SK-N-SH (cell line): ENCODE measurements at regions not wholly inside any gene's neighbourhood (a gene's known extent, or its start where the extent isn't known, plus 50 kb on each side); places are given as distances from the start of the nearest gene placed in this dataset.

ENCODE experiments used
- CTCF ChIA-PET: fragments of 300-600, 350-600 bp; formaldehyde crosslinking; extraction: SDS; loops from one replicate; lab custom pipeline; 2021; lab: Yijun Ruan, JAX
- POLR2A ChIA-PET: fragments of 350-600 bp; sonication (Branson Sonifier 250); formaldehyde crosslinking; extraction: SDS; loops from one replicate; lab custom pipeline; 2020; ENCODE audit warnings: antibody characterized with exemption, inconsistent platforms; lab: Yijun Ruan, JAX
- DNase-seq: peaks from one replicate; pipeline ENCODE4 v3.0.0; 2012
- H2AFZ ChIP-seq: fragments of 200-600 bp; sonication (generic); 2 replicates; pipeline ENCODE4 v1.8.1; 2016; ENCODE audit warnings: antibody characterized with exemption, mild to moderate bottlenecking, low read depth
- H3F3A ChIP-seq: fragments of 200-600 bp; sonication (generic); replicated peaks from 2 replicates; pipeline ENCODE3; 2016; ENCODE audit warnings: antibody characterized with exemption, mild to moderate bottlenecking; ENCODE audit not compliant: insufficient read depth
- H3K27ac ChIP-seq, 2 experiments: fragments of 200-500 bp in 1 of 2; fragments of 200-600 bp in 1 of 2; sonication (Bioruptor generic) in 1 of 2; sonication (generic), shearing (Covaris generic) in 1 of 2; 2 replicates each; pipeline versions ENCODE4 v1.5.1 to v1.6.1; 2014 to 2016; ENCODE audit warnings: low read depth in 2 of 2, inconsistent platforms in 1 of 2, low read length in 1 of 2, mild to moderate bottlenecking in 1 of 2, mixed read lengths in 1 of 2
- H3K27me3 ChIP-seq: fragments of 200-600 bp; sonication (generic), shearing (Covaris generic); 2 replicates; pipeline ENCODE4 v1.6.1; 2016; ENCODE audit warnings: mixed run types; ENCODE audit not compliant: insufficient read depth
- H3K36me3 ChIP-seq, 2 experiments: fragments of 200-500 bp in 1 of 2; fragments of 200-600 bp in 1 of 2; sonication (Bioruptor generic) in 1 of 2; sonication (generic) in 1 of 2; replicated peaks in 1 of 2; 2 replicates each; pipeline versions ENCODE3 to v1.5.1; 2014 to 2016; ENCODE audit warnings: low read length in 1 of 2, mild to moderate bottlenecking in 1 of 2; ENCODE audit not compliant: insufficient read depth in 2 of 2, control insufficient read depth in 1 of 2
- H3K4me1 ChIP-seq, 2 experiments: fragments of 200-500 bp in 1 of 2; fragments of 200-600 bp in 1 of 2; sonication (Bioruptor generic) in 1 of 2; sonication (generic), shearing (Covaris generic) in 1 of 2; 2 replicates each; pipeline versions ENCODE4 v1.5.1 to v1.6.1; 2014 to 2016; ENCODE audit warnings: low read depth in 1 of 2, low read length in 1 of 2, mixed run types in 1 of 2; ENCODE audit not compliant: insufficient read depth in 2 of 2, control insufficient read depth in 1 of 2
- H3K4me2 ChIP-seq: fragments of 200-600 bp; sonication (generic), shearing (Covaris generic); 2 replicates; pipeline ENCODE4 v1.6.1; 2017; ENCODE audit warnings: mixed run types
- H3K4me3 ChIP-seq, 2 experiments: fragments of 200-500 bp in 1 of 2; fragments of 200-600 bp in 1 of 2; sonication (Bioruptor generic) in 1 of 2; sonication (generic), shearing (Covaris generic) in 1 of 2; 2 replicates each; pipeline versions ENCODE4 v1.5.1 to v1.8.1; 2014 to 2016; ENCODE audit warnings: low read depth in 2 of 2, inconsistent platforms in 1 of 2, low read length in 1 of 2, mild to moderate bottlenecking in 1 of 2, mixed read lengths in 1 of 2, moderate library complexity in 1 of 2
- H3K79me2 ChIP-seq: fragments of 200-600 bp; sonication (generic); 2 replicates; pipeline ENCODE4 v1.8.1; 2017; ENCODE audit warnings: mild to moderate bottlenecking; ENCODE audit not compliant: insufficient read depth
- H3K9ac ChIP-seq: fragments of 200-600 bp; sonication (generic); 2 replicates; pipeline ENCODE4 v1.6.1; 2017; ENCODE audit warnings: mixed run types
- H3K9me2 ChIP-seq: fragments of 200-600 bp; sonication (generic); 2 replicates; pipeline ENCODE4 v1.6.1; 2017; ENCODE audit warnings: mixed run types
- H3K9me3 ChIP-seq: fragments of 200-600 bp; sonication (generic); 2 replicates; pipeline ENCODE4 v1.6.1; 2017; ENCODE audit warnings: mixed run types, mild to moderate bottlenecking, moderate library complexity
- H4K20me1 ChIP-seq: fragments of 200-600 bp; sonication (generic); 2 replicates; pipeline ENCODE4 v1.6.1; 2017; ENCODE audit warnings: mild to moderate bottlenecking, mixed run types; ENCODE audit not compliant: insufficient read depth
- ELF1 ChIP-seq: IDR thresholded peaks from 2 replicates; pipeline ENCODE4 v1.4.0; 2012
- EP300 ChIP-seq, 2 experiments: IDR thresholded peaks; 2 replicates each; pipeline versions ENCODE4 v1.4.0 to v1.6.1; 2012; ENCODE audit warnings: borderline replicate concordance in 1 of 2, low read depth in 1 of 2, low read length in 1 of 2
- EZH2phosphoT487 ChIP-seq: fragments of 200-600 bp; sonication (generic); IDR thresholded peaks from 2 replicates; pipeline ENCODE4 v1.6.1; 2017; ENCODE audit warnings: low read depth, mixed run types, mild to moderate bottlenecking, antibody characterized with exemption, moderate library complexity, borderline replicate concordance
- FOSL2 ChIP-seq: IDR thresholded peaks from 2 replicates; pipeline ENCODE4 v1.4.0; 2012; ENCODE audit warnings: low read depth, mild to moderate bottlenecking, moderate library complexity, borderline replicate concordance
- GATA2 ChIP-seq: sonication (generic); formaldehyde crosslinking; IDR thresholded peaks from 2 replicates; pipeline ENCODE4 v1.5.0; 2020; ENCODE audit warnings: mild to moderate bottlenecking, missing genetic modification reagents
- IRF3 ChIP-seq: fragments of 150-350 bp; IDR thresholded peaks from 2 replicates; pipeline ENCODE4 v1.6.1; 2016; ENCODE audit warnings: mild to moderate bottlenecking, low read depth, low read length
- JUND ChIP-seq: IDR thresholded peaks from 2 replicates; pipeline ENCODE4 v1.4.0; 2012
- MXI1 ChIP-seq: IDR thresholded peaks from 2 replicates; pipeline ENCODE4 v1.6.1; 2012; ENCODE audit warnings: mild to moderate bottlenecking, low read depth, low read length, improper control_type of control experiment
- RAD21 ChIP-seq: IDR thresholded peaks from 2 replicates; pipeline ENCODE4 v1.6.1; 2012; ENCODE audit warnings: mild to moderate bottlenecking, low read length
- RCOR1 ChIP-seq: fragments of 150-350 bp; IDR thresholded peaks from 2 replicates; pipeline ENCODE4 v1.6.1; 2017; ENCODE audit warnings: antibody characterized with exemption, low read length
- REST ChIP-seq: IDR thresholded peaks from 2 replicates; pipeline ENCODE4 v1.6.1; 2012; ENCODE audit warnings: mild to moderate bottlenecking, low read depth, low read length, moderate library complexity
- RFX5 ChIP-seq: IDR thresholded peaks from 2 replicates; pipeline ENCODE4 v1.6.1; 2012; ENCODE audit warnings: mild to moderate bottlenecking, improper control_type of control experiment, low read length
- RXRA ChIP-seq: IDR thresholded peaks from 2 replicates; pipeline ENCODE4 v1.4.0; 2012; ENCODE audit warnings: low read depth, mild to moderate bottlenecking, borderline replicate concordance
- SMC3 ChIP-seq: IDR thresholded peaks from 2 replicates; pipeline ENCODE4 v1.6.1; 2012; ENCODE audit warnings: low read depth, low read length, improper control_type of control experiment
- TEAD4 ChIP-seq: IDR thresholded peaks from 2 replicates; pipeline ENCODE4 v1.4.0; 2012; ENCODE audit warnings: mild to moderate bottlenecking, borderline replicate concordance; ENCODE audit not compliant: insufficient read depth
- YY1 ChIP-seq: IDR thresholded peaks from 2 replicates; pipeline ENCODE4 v1.4.0; 2012; ENCODE audit warnings: low read depth, mild to moderate bottlenecking
- WGBS: methylation state at CpG from one replicate; pipeline ENCODE4 v1.1.6; 2017; ENCODE audit warnings: low lambda C conversion rate; 5-methylcytosine and 5-hydroxymethylcytosine counted together
- TF ChIP-seq, protein P1 (sequence below): IDR thresholded peaks from 2 replicates; pipeline ENCODE4; 2012

DNA sequence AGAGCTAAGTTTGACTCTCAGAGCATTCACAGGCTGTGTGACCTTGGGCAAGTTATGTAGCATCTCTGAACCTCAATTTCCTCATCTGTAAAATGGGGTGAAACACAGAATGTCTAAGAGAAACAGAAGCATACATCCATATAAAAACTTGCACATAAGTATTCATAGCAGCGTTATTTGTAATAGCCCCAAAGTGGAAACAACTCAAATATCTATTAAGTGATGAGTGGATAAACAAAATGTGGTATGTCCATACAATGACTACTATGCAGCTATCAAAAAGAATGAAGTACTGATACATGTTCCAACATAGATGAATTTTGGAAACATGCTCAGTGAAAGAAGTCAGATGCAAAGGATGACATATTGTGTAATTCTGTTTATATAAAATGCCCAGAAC lies 201.8 kb upstream of the KBTBD8 start:
- no peaks in the 10 kb centered on the region for H3K4me1 ChIP-seq
- no peaks in the 10 kb centered on the region for H3K9me2 ChIP-seq
- no peaks in the 10 kb centered on the region for H3K9me3 ChIP-seq
- ChIA-PET CTCF (interaction anchor here (2.3 to 2.7 kb wide), 2 partner anchors 20 to 26 kb away, joined by 6 to 10 read pairs; no protein-coding TSS in a partner anchor), POLR2A (no interaction called here)
- no peak overlapping the region for H3K4me3 ChIP-seq
- H4K20me1 ChIP-seq, result no peaks in the 10 kb centered on the region
- WGBS, result 35% methylated on average over 1 of the region's 1 CpG
- H3F3A ChIP-seq, result no peaks in the 10 kb centered on the region
- no peak overlapping the region for H3K4me2 ChIP-seq
- H3K27me3 ChIP-seq, result no peaks in the 10 kb centered on the region
- H3K27ac ChIP-seq, result no peak overlapping the region
- no peak overlapping the region for H2AFZ ChIP-seq
- no peaks in the 10 kb centered on the region for H3K36me3 ChIP-seq
- no peaks in the 10 kb centered on the region for H3K79me2 ChIP-seq
- no peak overlapping the region for H3K9ac ChIP-seq
- no peak for DNase-seq
- TF ChIP-seq JUND (no peak), MXI1 (no peak), REST (no peak), RFX5 (no peak), RAD21 (no peak), EZH2phosphoT487 (no peak), GATA2 (CRISPR knock-in tag) (no peak), IRF3 (no peak), YY1 (no peak), RXRA (no peak), TEAD4 (no peak), SMC3 (no peak), ELF1 (no peak), EP300 (IDR thresholded peaks at IDR 0.05; ENCODE audit: borderline replicate concordance in 1 of 2, low read depth in 1 of 2, low read length in 1 of 2) (no peak), FOSL2 (no peak), RCOR1 (no peak)
- TF ChIP-seq, protein P1, sequence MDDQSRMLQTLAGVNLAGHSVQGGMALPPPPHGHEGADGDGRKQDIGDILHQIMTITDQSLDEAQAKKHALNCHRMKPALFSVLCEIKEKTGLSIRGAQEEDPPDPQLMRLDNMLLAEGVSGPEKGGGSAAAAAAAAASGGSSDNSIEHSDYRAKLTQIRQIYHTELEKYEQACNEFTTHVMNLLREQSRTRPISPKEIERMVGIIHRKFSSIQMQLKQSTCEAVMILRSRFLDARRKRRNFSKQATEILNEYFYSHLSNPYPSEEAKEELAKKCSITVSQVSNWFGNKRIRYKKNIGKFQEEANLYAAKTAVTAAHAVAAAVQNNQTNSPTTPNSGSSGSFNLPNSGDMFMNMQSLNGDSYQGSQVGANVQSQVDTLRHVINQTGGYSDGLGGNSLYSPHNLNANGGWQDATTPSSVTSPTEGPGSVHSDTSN, result no peak
